ENCODE measurements at regions not wholly inside any gene's neighbourhood (a gene's known extent, or its start where the extent isn't known, plus 50 kb on each side); places are given as distances from the start of the nearest gene placed in this dataset.

- TF ChIP-seq POLR2A (IDR thresholded peaks at IDR 0.05) = no peak
- no peak for TF ChIP-seq CTCF (IDR thresholded peaks at IDR 0.05)
- TF ChIP-seq EP300 (IDR thresholded peaks at IDR 0.05) = no peak
These were observed 206.1 kb upstream of the ARHGAP20 start for GRCh38 chr11:110918351-110918750.
